HG02759 (cell line): ENCODE measurements at regions not wholly inside any gene's neighbourhood (a gene's known extent, or its start where the extent isn't known, plus 50 kb on each side); places are given as distances from the start of the nearest gene placed in this dataset.

Source experiments
- ATAC-seq: cut with Tn5 transposase; IDR thresholded peaks from one replicate; pipeline ENCODE4 v1.9.1; 2021; ENCODE audit warnings: mild to moderate bottlenecking, moderate library complexity; ENCODE audit not compliant: unreplicated experiment

DNA sequence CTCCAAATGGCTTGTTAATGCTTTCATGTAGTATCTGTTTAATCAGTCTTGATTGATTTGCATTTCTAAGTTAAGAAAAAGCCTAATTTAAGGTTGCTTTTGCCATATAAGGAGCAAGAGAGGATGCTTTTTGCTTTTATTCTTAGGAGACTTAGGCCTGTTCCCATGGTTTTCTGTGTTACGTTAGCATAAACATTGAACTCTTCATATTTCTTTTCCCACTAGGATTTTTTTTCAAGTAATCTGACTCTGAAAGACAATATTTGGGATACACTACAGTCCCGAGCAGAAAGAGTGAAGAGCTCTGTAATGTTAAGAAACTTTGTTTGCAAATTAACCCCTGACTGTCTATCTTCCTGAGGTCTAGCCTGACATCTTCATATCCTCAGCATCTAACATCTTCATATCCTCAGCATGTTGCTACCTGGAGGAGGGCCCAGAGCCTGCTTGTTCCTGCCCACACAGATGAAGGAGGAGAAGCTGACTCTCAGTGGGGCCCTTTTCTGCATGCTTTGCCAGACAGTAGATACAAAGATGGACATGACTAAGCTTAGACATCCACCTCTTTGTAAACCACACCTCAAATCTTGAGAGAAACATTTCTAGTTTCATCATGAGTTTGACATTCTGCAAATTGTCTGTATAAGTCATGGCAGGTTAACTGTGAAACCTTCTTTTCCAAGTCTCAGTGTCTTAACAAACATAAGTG, 86.2 kb upstream of the COL6A5 start:
- no peak for ATAC-seq

DNA sequence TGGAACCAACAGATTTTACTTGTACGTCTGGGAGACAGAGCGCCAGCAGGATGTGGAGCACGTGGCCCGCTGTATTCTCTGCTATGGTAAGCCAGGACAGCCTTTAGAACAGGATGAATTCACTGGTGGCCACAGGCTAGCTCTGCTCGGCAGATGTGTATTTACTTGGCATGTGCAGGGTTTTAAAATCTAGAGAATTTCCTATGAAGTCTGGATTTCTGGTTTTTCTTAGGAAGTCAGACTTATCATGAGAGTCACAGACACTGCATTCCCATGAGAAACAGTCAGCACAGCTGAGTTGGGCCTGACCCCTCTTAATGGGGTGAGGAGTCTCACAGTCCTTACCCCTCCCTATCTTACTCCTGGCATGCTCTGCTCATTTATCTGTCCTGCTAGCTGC, 84.6 kb upstream of the COL6A5 start:
- no peak for ATAC-seq

DNA sequence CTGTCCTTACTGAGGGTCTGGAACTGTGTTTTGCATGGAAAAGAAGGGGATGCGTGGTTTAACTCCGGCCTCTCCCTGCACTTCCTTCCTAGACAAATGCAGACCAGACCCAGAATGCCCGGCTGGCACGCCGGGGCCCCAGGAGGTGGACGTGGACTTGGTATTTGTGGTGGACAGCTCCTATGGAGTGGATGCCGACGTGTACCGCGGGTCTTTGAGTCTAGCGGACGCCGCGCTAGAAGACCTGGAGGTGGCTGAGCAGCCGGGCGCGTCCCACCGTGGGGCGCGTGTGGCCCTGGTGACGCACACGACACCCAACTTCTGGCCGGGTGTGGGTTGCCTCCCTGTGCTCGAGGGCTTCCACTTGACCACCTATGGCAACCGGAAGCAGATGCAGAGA, 81.8 kb upstream of the COL6A5 start:
- no peak for ATAC-seq

DNA sequence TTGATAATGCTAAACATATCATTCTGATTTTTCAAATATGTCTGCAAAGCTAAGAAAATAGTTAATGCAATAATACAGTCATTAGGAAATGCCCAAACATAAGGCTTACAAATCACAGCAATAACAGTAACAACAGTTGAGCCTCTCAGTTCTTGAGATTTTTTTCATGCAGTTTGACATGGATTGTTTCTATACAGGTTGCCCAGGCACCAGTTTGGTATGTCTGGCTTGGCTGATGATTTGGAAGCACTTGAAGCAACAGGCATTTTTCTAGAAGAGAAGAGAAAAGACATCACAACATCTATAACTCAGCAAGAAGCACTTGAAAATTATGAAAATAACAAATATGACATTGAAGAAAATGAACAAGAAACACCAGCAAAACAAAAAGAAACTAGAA, 78.7 kb upstream of the COL6A5 start:
- ATAC-seq = no peak

DNA sequence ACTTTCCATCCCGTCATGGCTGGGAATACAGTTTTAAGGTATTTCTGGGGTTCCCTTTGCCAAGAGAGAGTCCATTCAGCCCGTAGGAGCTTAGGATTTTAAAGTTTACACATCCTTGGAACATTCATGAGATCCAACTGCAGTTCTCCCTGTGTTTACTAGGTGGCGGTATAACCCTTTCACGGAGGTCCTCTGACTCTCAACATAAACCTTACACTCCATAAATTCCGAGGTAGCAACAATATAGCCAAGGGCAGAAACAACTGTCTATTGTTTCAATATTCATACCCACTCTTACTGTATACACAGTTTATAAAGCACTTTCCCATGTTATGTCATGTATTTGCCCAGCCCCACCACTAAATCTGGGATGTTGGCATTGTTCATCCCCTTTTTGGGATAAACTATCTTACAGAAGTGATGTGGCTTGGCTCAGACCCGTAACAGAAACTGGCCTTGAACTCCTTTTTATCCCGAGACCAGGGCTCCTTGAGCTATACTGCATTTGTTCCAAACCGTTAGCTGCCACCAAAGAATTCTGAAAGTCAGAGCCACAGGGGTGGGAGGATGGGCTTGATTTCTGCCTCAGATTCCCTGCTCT, 69.2 kb upstream of the COL6A5 start:
- ATAC-seq = peak; percentile 60

DNA sequence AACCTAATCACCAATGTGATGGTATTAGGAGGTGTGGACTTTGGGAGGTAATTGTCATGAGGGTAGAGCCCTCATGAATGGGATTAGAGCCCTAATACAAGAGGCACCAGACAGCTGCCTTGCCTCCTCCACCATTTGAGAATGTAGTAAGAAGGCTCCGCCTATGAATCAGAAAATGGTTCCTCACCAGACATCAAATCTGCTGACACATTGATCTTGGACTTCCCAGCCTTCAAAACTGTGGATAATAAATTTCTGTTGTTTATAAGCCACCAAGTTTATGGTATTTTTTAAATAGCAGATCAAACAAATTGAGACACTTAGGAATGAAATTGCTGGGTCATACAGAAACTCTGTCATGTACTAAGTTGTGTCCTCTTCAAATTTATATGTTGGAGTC, 56.8 kb upstream of the COL6A5 start:
- no peak for ATAC-seq

DNA sequence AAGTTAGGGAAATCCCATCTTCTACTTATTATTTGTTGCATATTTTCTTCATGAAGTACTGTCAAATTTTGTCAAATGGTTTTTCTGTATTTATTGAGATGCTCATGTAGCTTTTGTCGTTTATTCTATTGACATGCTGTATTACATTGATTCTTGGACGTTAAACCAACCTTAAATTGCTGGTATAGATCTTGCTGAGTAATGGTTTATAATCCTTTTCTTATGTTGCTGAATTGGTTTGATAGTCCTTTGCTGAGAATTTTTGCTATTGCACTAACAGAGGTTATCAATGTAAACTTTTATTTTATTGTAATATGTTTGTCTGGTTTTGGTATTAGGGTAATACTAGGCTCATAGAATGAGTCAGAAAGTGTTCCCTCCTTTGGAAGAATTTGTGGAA, 54.3 kb upstream of the COL6A5 start:
- ATAC-seq = no peak

DNA sequence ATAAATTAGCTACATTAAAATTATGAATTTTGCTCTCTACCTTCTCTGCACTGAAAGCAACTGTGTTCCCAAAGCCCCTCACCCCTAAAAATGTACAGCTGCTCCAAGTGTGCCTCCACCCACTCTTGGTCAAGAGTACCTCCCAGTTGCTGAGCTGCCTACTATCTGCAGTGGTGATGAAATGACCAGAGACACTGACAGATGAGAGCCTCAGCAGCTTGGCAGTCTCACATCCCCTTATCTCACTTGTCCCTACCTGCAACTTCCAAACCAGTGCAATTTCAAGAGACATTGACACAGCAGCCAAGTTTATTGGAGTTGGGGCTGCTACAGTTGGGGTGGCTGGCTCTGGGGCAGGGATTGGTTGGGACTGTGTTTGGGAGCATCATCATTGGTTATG, 52.2 kb upstream of the COL6A5 start:
- ATAC-seq = no peak
